ENCODE measurements at regions not wholly inside any gene's neighbourhood (a gene's known extent, or its start where the extent isn't known, plus 50 kb on each side); places are given as distances from the start of the nearest gene placed in this dataset.

- TF ChIP-seq, protein P1, sequence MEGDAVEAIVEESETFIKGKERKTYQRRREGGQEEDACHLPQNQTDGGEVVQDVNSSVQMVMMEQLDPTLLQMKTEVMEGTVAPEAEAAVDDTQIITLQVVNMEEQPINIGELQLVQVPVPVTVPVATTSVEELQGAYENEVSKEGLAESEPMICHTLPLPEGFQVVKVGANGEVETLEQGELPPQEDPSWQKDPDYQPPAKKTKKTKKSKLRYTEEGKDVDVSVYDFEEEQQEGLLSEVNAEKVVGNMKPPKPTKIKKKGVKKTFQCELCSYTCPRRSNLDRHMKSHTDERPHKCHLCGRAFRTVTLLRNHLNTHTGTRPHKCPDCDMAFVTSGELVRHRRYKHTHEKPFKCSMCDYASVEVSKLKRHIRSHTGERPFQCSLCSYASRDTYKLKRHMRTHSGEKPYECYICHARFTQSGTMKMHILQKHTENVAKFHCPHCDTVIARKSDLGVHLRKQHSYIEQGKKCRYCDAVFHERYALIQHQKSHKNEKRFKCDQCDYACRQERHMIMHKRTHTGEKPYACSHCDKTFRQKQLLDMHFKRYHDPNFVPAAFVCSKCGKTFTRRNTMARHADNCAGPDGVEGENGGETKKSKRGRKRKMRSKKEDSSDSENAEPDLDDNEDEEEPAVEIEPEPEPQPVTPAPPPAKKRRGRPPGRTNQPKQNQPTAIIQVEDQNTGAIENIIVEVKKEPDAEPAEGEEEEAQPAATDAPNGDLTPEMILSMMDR (IDR thresholded peaks at IDR 0.05; ENCODE audit: insufficient read depth, low read length): no peak
- TF ChIP-seq, protein P2, sequence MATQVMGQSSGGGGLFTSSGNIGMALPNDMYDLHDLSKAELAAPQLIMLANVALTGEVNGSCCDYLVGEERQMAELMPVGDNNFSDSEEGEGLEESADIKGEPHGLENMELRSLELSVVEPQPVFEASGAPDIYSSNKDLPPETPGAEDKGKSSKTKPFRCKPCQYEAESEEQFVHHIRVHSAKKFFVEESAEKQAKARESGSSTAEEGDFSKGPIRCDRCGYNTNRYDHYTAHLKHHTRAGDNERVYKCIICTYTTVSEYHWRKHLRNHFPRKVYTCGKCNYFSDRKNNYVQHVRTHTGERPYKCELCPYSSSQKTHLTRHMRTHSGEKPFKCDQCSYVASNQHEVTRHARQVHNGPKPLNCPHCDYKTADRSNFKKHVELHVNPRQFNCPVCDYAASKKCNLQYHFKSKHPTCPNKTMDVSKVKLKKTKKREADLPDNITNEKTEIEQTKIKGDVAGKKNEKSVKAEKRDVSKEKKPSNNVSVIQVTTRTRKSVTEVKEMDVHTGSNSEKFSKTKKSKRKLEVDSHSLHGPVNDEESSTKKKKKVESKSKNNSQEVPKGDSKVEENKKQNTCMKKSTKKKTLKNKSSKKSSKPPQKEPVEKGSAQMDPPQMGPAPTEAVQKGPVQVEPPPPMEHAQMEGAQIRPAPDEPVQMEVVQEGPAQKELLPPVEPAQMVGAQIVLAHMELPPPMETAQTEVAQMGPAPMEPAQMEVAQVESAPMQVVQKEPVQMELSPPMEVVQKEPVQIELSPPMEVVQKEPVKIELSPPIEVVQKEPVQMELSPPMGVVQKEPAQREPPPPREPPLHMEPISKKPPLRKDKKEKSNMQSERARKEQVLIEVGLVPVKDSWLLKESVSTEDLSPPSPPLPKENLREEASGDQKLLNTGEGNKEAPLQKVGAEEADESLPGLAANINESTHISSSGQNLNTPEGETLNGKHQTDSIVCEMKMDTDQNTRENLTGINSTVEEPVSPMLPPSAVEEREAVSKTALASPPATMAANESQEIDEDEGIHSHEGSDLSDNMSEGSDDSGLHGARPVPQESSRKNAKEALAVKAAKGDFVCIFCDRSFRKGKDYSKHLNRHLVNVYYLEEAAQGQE (IDR thresholded peaks at IDR 0.05; ENCODE audit: insufficient replicate concordance, low read depth): no peak
- TF ChIP-seq POLR2AphosphoS5 (IDR thresholded peaks at IDR 0.05; ENCODE audit: low read depth) (no peak), SPI1 (IDR thresholded peaks at IDR 0.05; ENCODE audit: borderline replicate concordance, low read depth) (no peak)
Observed at GRCh38 chr1:195185321-195185720, 1422.9 kb downstream of the KCNT2 start.

Measured in HL-60 (cell line).